Keratinocyte (primary cell): ENCODE measurements at regions not wholly inside any gene's neighbourhood (a gene's known extent, or its start where the extent isn't known, plus 50 kb on each side); places are given as distances from the start of the nearest gene placed in this dataset.

Experiments
- DNase-seq: peaks from one replicate; pipeline ENCODE4 v3.0.0-alpha.2; 2011; ENCODE audit warnings: low read depth, missing footprints, low spot score
- FAIRE-seq: peaks from 2 replicates; lab custom pipeline; 2011; peaks lifted over from hg19 to GRCh38; lab: Jason Lieb, UNC
- H2AFZ ChIP-seq: 2 replicates; pipeline ENCODE4 v1.6.0; 2012; ENCODE audit warnings: low read length, control low read depth, inconsistent platforms; ENCODE audit not compliant: control insufficient read depth
- H3K27ac ChIP-seq: 2 replicates; pipeline ENCODE4 v1.5.1; 2011; ENCODE audit warnings: low read length; ENCODE audit not compliant: control insufficient read depth, insufficient read depth
- H3K27me3 ChIP-seq: 3 replicates; pipeline ENCODE4 v1.6.0; 2011; ENCODE audit warnings: low read length; ENCODE audit not compliant: control insufficient read depth, insufficient read depth; ENCODE audit errors: extremely low read depth
- H3K36me3 ChIP-seq, 2 experiments: 2 replicates in 1 of 2; 3 replicates in 1 of 2; pipeline ENCODE4 v1.5.1; 2011; ENCODE audit warnings: low read length in 2 of 2, mild to moderate bottlenecking in 1 of 2; ENCODE audit not compliant: control insufficient read depth in 2 of 2, insufficient read depth in 2 of 2; ENCODE audit errors: extremely low read depth in 1 of 2
- H3K4me1 ChIP-seq: 3 replicates; pipeline ENCODE4 v1.5.1; 2011; ENCODE audit warnings: low read length; ENCODE audit not compliant: control insufficient read depth, insufficient read depth; ENCODE audit errors: extremely low read depth
- H3K4me2 ChIP-seq: 3 replicates; pipeline ENCODE4 v1.6.0; 2011; ENCODE audit warnings: low read depth, low read length; ENCODE audit not compliant: control insufficient read depth, insufficient read depth; ENCODE audit errors: extremely low read depth
- H3K4me3 ChIP-seq, 3 experiments: fragments of 200-600 bp in 1 of 3; sonication (generic) in 1 of 3; 2 replicates in 2 of 3; 3 replicates in 1 of 3; pipeline ENCODE4 v1.5.1; 2011 to 2016; ENCODE audit warnings: low read length in 3 of 3, mild to moderate bottlenecking in 3 of 3, control low read depth in 2 of 3, inconsistent platforms in 1 of 3, low read depth in 1 of 3, mixed read lengths in 1 of 3, mixed run types in 1 of 3, moderate library complexity in 1 of 3; ENCODE audit not compliant: control insufficient read depth in 2 of 3, insufficient read depth in 2 of 3; ENCODE audit errors: extremely low read depth in 1 of 3
- H3K79me2 ChIP-seq: 2 replicates; pipeline ENCODE4 v1.6.0; 2012; ENCODE audit warnings: low read length; ENCODE audit not compliant: control insufficient read depth, insufficient read depth
- H3K9ac ChIP-seq: 3 replicates; pipeline ENCODE4 v1.6.0; 2011; ENCODE audit warnings: low read length; ENCODE audit not compliant: control insufficient read depth, insufficient read depth; ENCODE audit errors: extremely low read depth
- H3K9me1 ChIP-seq: 3 replicates; pipeline ENCODE4 v1.6.0; 2011; ENCODE audit warnings: low read length; ENCODE audit not compliant: control insufficient read depth, insufficient read depth; ENCODE audit errors: extremely low read depth
- H3K9me3 ChIP-seq: 2 replicates; pipeline ENCODE4 v1.5.1; 2012; ENCODE audit warnings: low read depth, low read length; ENCODE audit not compliant: control insufficient read depth
- H4K20me1 ChIP-seq: 3 replicates; pipeline ENCODE4 v1.6.0; 2011; ENCODE audit warnings: low read length; ENCODE audit not compliant: control insufficient read depth, insufficient read depth; ENCODE audit errors: extremely low read depth
- EZH2 ChIP-seq: IDR thresholded peaks from one replicate; pipeline ENCODE4 v1.6.1; 2012; ENCODE audit warnings: inconsistent platforms, mild to moderate bottlenecking, low read length, moderate library complexity
- dilution Hi-C: fragments of 300-500 bp; cut with MboI; formaldehyde crosslinking; loops from one replicate; pipeline ENCODE4 v1.7.0; 2020; ENCODE audit warnings: low sequenced_read_pairs; ENCODE audit not compliant: extremely low pct_ligation_motif_present
- TF ChIP-seq, protein P1 (sequence below), 3 experiments: IDR thresholded peaks in 1 of 3; conservative IDR thresholded peaks in 1 of 3; optimal IDR thresholded peaks in 1 of 3; 2 replicates in 2 of 3; 3 replicates in 1 of 3; pipeline versions ENCODE3 to v1.5.1; 2011; ENCODE audit warnings: low read length in 3 of 3, mild to moderate bottlenecking in 3 of 3, moderate library complexity in 2 of 3, control low read depth in 1 of 3, inconsistent platforms in 1 of 3; ENCODE audit not compliant: insufficient read depth in 2 of 3; ENCODE audit errors: extremely low read depth in 1 of 3

- no peak overlapping the region for H3K4me3 ChIP-seq
- no peak for FAIRE-seq
Observed at GRCh38 chr1:56097713-56098112, 481.6 kb downstream of the PLPP3 start.

DNA sequence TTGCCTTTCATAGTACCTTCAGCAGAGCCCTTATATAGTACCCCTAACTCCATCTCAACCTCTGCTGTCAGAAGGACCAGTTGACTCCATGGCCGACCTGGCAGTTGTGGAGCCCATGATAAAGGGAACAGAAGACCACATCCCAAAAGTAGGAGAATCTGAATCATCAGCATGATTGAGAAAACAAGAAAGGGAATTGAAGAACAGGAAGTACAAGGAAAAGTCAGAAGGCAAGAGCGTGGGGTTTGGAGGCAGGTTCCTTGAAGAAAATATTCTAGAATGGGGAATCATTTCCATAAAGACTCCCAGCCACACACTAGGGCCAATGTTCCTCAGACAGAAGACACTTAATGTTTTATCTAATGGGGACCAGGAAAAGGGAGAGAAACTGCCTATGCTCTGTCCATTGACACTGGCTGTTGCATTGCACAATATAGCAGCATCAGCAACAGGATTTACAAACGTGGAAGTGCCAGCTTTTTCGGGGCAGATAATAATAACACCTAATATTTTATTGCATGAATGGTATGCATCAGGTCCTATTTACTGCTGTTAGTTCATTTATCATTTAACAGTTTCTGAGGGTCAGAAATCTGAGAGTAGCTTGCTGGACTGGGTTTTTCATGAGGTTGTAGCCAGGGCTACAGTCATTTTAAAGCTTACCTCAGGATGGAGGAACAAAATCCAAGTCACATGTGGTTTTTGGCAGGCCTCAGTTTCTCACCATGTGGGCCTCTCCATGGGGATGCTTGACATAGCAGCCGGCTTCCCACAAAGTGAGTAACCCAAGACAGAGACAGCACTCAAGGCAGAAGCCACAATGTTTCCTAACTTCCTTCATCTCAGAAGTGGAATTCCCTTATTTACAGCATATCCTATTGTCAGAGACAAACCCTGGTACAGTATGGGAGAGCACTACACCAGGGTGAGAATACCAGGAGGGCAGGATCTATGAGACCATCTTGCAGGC, 483.4 kb downstream of the PLPP3 start:
- Histone ChIP-seq H3K27ac (no peak overlapping the region), H3K4me2 (no peak overlapping the region)

More at GRCh38 chr1:56097713-56098112, 481.6 kb downstream of the PLPP3 start:
- Histone ChIP-seq H3K9me1 (no peaks in the 10 kb centered on the region), H3K9me3 (no peaks in the 10 kb centered on the region), H3K79me2 (no peaks in the 10 kb centered on the region), H2AFZ (no peak overlapping the region), H3K27ac (no peak overlapping the region), H3K27me3 (no peaks in the 10 kb centered on the region), H3K4me2 (no peak overlapping the region), H3K9ac (no peak overlapping the region), H3K36me3 (no peaks in the 10 kb centered on the region), H4K20me1 (no peaks in the 10 kb centered on the region), H3K4me1 (no peaks in the 10 kb centered on the region)
- dilution Hi-C loops = no loop called here
- DNase-seq = no peak
- no peak for TF ChIP-seq EZH2
- TF ChIP-seq, protein P1, sequence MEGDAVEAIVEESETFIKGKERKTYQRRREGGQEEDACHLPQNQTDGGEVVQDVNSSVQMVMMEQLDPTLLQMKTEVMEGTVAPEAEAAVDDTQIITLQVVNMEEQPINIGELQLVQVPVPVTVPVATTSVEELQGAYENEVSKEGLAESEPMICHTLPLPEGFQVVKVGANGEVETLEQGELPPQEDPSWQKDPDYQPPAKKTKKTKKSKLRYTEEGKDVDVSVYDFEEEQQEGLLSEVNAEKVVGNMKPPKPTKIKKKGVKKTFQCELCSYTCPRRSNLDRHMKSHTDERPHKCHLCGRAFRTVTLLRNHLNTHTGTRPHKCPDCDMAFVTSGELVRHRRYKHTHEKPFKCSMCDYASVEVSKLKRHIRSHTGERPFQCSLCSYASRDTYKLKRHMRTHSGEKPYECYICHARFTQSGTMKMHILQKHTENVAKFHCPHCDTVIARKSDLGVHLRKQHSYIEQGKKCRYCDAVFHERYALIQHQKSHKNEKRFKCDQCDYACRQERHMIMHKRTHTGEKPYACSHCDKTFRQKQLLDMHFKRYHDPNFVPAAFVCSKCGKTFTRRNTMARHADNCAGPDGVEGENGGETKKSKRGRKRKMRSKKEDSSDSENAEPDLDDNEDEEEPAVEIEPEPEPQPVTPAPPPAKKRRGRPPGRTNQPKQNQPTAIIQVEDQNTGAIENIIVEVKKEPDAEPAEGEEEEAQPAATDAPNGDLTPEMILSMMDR (optimal IDR thresholded peaks at IDR 0.05 in 1 of 3, IDR thresholded peaks at IDR 0.05 in 1 of 3, conservative IDR thresholded peaks at IDR 0.05 in 1 of 3; ENCODE audit: extremely low read depth in 1 of 3, insufficient read depth in 2 of 3, low read length in 3 of 3) = no peak

More for the DNA sequence above, 483.4 kb downstream of the PLPP3 start:
- Histone ChIP-seq H3K4me1 (no peaks in the 10 kb centered on the region), H3K9ac (no peak overlapping the region), H3K9me3 (no peaks in the 10 kb centered on the region), H2AFZ (no peak overlapping the region), H3K9me1 (no peaks in the 10 kb centered on the region), H3K79me2 (no peaks in the 10 kb centered on the region), H3K4me3 (no peak overlapping the region), H3K36me3 (no peaks in the 10 kb centered on the region), H4K20me1 (no peaks in the 10 kb centered on the region), H3K27me3 (no peaks in the 10 kb centered on the region)
- TF ChIP-seq, protein P1 (optimal IDR thresholded peaks at IDR 0.05 in 1 of 3, IDR thresholded peaks at IDR 0.05 in 1 of 3, conservative IDR thresholded peaks at IDR 0.05 in 1 of 3; ENCODE audit: extremely low read depth in 1 of 3, insufficient read depth in 2 of 3, low read length in 3 of 3) = no peak
- no peak for TF ChIP-seq EZH2
- no peak for DNase-seq
- dilution Hi-C loops = no loop called here
- FAIRE-seq = no peak
